ENCODE measurements at regions not wholly inside any gene's neighbourhood (a gene's known extent, or its start where the extent isn't known, plus 50 kb on each side); places are given as distances from the start of the nearest gene placed in this dataset.

GRCh38 chr18:51757255-51757924 is 559.9 kb upstream of the MEX3C start:
- DNase-seq = no peak

- DNase-seq = no peak
Observed at GRCh38 chr18:51762373-51762772, 564.9 kb upstream of the MEX3C start.

- no peak for DNase-seq
Observed at GRCh38 chr18:51765606-51766360, 568.3 kb upstream of the MEX3C start.

GRCh38 chr18:51767293-51767692 is 569.8 kb upstream of the MEX3C start:
- DNase-seq = no peak

GRCh38 chr18:51778115-51778514 is 561.9 kb upstream of the DCC start:
- no peak for DNase-seq

- no peak for DNase-seq
Observed at GRCh38 chr18:51789871-51790270, 550.1 kb upstream of the DCC start.

- no peak for DNase-seq
Observed at GRCh38 chr18:51801514-51801913, 538.5 kb upstream of the DCC start.

GRCh38 chr18:51802569-51803428 is 537.2 kb upstream of the DCC start:
- DNase-seq = no peak

GRCh38 chr18:51807336-51807735 is 532.7 kb upstream of the DCC start:
- DNase-seq = no peak

- DNase-seq = no peak
Observed at GRCh38 chr18:51811883-51812282, 528.1 kb upstream of the DCC start.

- DNase-seq = no peak
Observed at GRCh38 chr18:51813740-51814139, 526.3 kb upstream of the DCC start.

- DNase-seq = no peak
Observed at GRCh38 chr18:51821610-51822009, 518.4 kb upstream of the DCC start.

- DNase-seq = no peak
Observed at GRCh38 chr18:51824746-51825145, 515.3 kb upstream of the DCC start.

GRCh38 chr18:51833850-51834249 is 506.1 kb upstream of the DCC start:
- no peak for DNase-seq

- no peak for DNase-seq
Observed at GRCh38 chr18:51848702-51849101, 491.3 kb upstream of the DCC start.

- no peak for DNase-seq
Observed at GRCh38 chr18:51852681-51853080, 487.3 kb upstream of the DCC start.

- no peak for DNase-seq
Observed at GRCh38 chr18:51857989-51858388, 482.0 kb upstream of the DCC start.

- DNase-seq = no peak
Observed at GRCh38 chr18:51861046-51861445, 479.0 kb upstream of the DCC start.

GRCh38 chr18:51862051-51862715 is 477.8 kb upstream of the DCC start:
- no peak for DNase-seq

- DNase-seq = no peak
Observed at GRCh38 chr18:51864219-51864965, 475.6 kb upstream of the DCC start.

- DNase-seq = no peak
Observed at GRCh38 chr18:51865538-51865937, 474.5 kb upstream of the DCC start.

- no peak for DNase-seq
Observed at GRCh38 chr18:51867767-51868166, 472.2 kb upstream of the DCC start.

All from NCI-H1048 (cell line).